ENCODE measurements at regions not wholly inside any gene's neighbourhood (a gene's known extent, or its start where the extent isn't known, plus 50 kb on each side); places are given as distances from the start of the nearest gene placed in this dataset.
A peak's percentile ranks its signal among the peaks of the same experiment; 100 is the strongest.
"Not testable (repeated sequence)": the region's sequence is repeated elsewhere in the genome, so short reads cannot be mapped to it uniquely, and the experiment has no call there.

DNA sequence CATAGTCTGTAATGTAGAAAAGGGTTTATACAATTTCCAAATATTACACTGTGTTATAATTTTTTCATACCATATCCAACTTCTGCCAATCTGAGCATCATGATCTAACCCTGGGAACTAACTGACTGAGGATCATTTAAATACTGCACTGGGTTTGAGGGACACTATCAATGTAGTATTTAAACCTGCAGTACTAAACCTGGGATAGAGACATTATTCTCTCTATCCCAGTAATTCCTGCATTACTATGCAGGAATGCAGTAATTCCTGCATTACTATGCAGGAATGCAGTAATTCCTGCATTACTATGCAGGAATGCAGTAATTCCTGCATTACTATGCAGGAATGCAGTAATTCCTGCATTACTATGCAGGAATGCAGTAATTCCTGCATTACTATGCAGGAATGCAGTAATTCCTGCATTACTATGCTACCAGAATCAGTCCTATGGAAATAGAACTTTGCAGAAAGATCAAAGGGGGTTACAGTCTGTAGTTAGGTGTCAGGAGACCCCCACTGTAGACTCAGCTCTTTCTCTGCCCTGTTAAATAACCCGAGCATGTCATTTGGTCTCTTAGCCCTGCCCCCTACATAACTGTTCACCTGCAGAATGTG is 295.2 kb downstream of the OSTF1 start:
- H3K4me3 ChIP-seq (ENCODE audit: low read depth, low read length); H3K14ac ChIP-seq (ENCODE audit: low read length); H2BK5ac ChIP-seq (ENCODE audit: low read depth, low read length, poor library complexity); H3K9ac ChIP-seq (ENCODE audit: low read length); H3K79me1 ChIP-seq (ENCODE audit: low read length); H2BK120ac ChIP-seq (ENCODE audit: insufficient read depth, low read length, poor library complexity); H4K12ac ChIP-seq (ENCODE audit: low read depth, low read length); H4K8ac ChIP-seq (ENCODE audit: low read depth, low read length); H3K36me3 ChIP-seq (ENCODE audit: control insufficient read depth in 1 of 2, insufficient read depth in 2 of 2, low read length in 2 of 2); H2AK5ac ChIP-seq (ENCODE audit: low read length); H3K9me3 ChIP-seq (ENCODE audit: insufficient read depth, low read depth, low read length); H3K27ac ChIP-seq (ENCODE audit: low read depth, low read length); H3K79me2 ChIP-seq (ENCODE audit: control insufficient read depth, insufficient read depth, low read length, poor library complexity); H4K91ac ChIP-seq (ENCODE audit: low read depth, low read length); H3K27me3 ChIP-seq (ENCODE audit: insufficient read depth, low read length); H3K4me1 ChIP-seq (ENCODE audit: control insufficient read depth in 1 of 2, insufficient read depth in 2 of 2, low read length in 2 of 2); H3K23ac ChIP-seq (ENCODE audit: low read length); H3K4ac ChIP-seq (ENCODE audit: low read depth, low read length); H2BK12ac ChIP-seq (ENCODE audit: low read length); H3K18ac ChIP-seq (ENCODE audit: low read length); H2AFZ ChIP-seq (ENCODE audit: insufficient read depth, low read length, poor library complexity): not testable (repeated sequence)
- peak overlapping the region; percentile 30 for H3K4me2 ChIP-seq (ENCODE audit: low read length)
- WGBS (ENCODE audit: extremely low coverage, insufficient coverage, insufficient read length), result no CpG with 5 or more reads among the region's 1 CpG
- peak in 1 of 2 donors; percentile 8 for DNase-seq

- no peaks in the 10 kb centered on the region for H3K79me1 ChIP-seq (ENCODE audit: low read length)
- no peak overlapping the region for H4K91ac ChIP-seq (ENCODE audit: low read depth, low read length)
- H2BK12ac ChIP-seq (ENCODE audit: low read length), result no peak overlapping the region
- H2AK5ac ChIP-seq (ENCODE audit: low read length), result no peak overlapping the region
- H2AFZ ChIP-seq (ENCODE audit: insufficient read depth, low read length, poor library complexity), result no peak overlapping the region
- H3K4me1 ChIP-seq (ENCODE audit: control insufficient read depth in 1 of 2, insufficient read depth in 2 of 2, low read length in 2 of 2), result no peaks in the 10 kb centered on the region
- no peaks in the 10 kb centered on the region for H3K27me3 ChIP-seq (ENCODE audit: insufficient read depth, low read length)
- no peak overlapping the region for H3K14ac ChIP-seq (ENCODE audit: low read length)
- H3K27ac ChIP-seq (ENCODE audit: low read depth, low read length), result no peak overlapping the region
- no peak overlapping the region for H2BK5ac ChIP-seq (ENCODE audit: low read depth, low read length, poor library complexity)
- H3K4ac ChIP-seq (ENCODE audit: low read depth, low read length), result no peak overlapping the region
- no peak overlapping the region for H4K8ac ChIP-seq (ENCODE audit: low read depth, low read length)
- H2BK120ac ChIP-seq (ENCODE audit: insufficient read depth, low read length, poor library complexity), result no peak overlapping the region
- no peak overlapping the region for H3K18ac ChIP-seq (ENCODE audit: low read length)
- H3K4me2 ChIP-seq (ENCODE audit: low read length), result no peak overlapping the region
- H3K79me2 ChIP-seq (ENCODE audit: control insufficient read depth, insufficient read depth, low read length, poor library complexity), result no peaks in the 10 kb centered on the region
- no peaks in the 10 kb centered on the region for H3K36me3 ChIP-seq (ENCODE audit: control insufficient read depth in 1 of 2, insufficient read depth in 2 of 2, low read length in 2 of 2)
- H3K9ac ChIP-seq (ENCODE audit: low read length), result no peak overlapping the region
- no peak overlapping the region for H3K4me3 ChIP-seq (ENCODE audit: low read depth, low read length)
- no peaks in the 10 kb centered on the region for H3K9me3 ChIP-seq (ENCODE audit: insufficient read depth, low read depth, low read length)
- H4K12ac ChIP-seq (ENCODE audit: low read depth, low read length), result no peak overlapping the region
- no peak overlapping the region for H3K23ac ChIP-seq (ENCODE audit: low read length)
- no peak for DNase-seq
These were observed 296.9 kb downstream of the OSTF1 start for GRCh38 chr9:75385236-75385635.

GRCh38 chr9:75389101-75389500 is 300.8 kb downstream of the OSTF1 start:
- Histone ChIP-seq H3K79me2 (ENCODE audit: control insufficient read depth, insufficient read depth, low read length, poor library complexity) (no peaks in the 10 kb centered on the region), H3K4ac (ENCODE audit: low read depth, low read length) (no peak overlapping the region), H2BK120ac (ENCODE audit: insufficient read depth, low read length, poor library complexity) (no peak overlapping the region), H3K4me3 (ENCODE audit: low read depth, low read length) (no peak overlapping the region), H3K27ac (ENCODE audit: low read depth, low read length) (no peak overlapping the region), H4K8ac (ENCODE audit: low read depth, low read length) (no peak overlapping the region), H3K18ac (ENCODE audit: low read length) (no peak overlapping the region), H2BK5ac (ENCODE audit: low read depth, low read length, poor library complexity) (no peak overlapping the region), H3K23ac (ENCODE audit: low read length) (no peak overlapping the region), H2AK5ac (ENCODE audit: low read length) (no peak overlapping the region), H3K14ac (ENCODE audit: low read length) (no peak overlapping the region), H3K36me3 (ENCODE audit: control insufficient read depth in 1 of 2, insufficient read depth in 2 of 2, low read length in 2 of 2) (no peaks in the 10 kb centered on the region), H2AFZ (ENCODE audit: insufficient read depth, low read length, poor library complexity) (no peak overlapping the region), H3K79me1 (ENCODE audit: low read length) (no peaks in the 10 kb centered on the region), H3K27me3 (ENCODE audit: insufficient read depth, low read length) (no peaks in the 10 kb centered on the region), H4K12ac (ENCODE audit: low read depth, low read length) (no peak overlapping the region), H3K9me3 (ENCODE audit: insufficient read depth, low read depth, low read length) (no peaks in the 10 kb centered on the region), H3K4me2 (ENCODE audit: low read length) (no peak overlapping the region), H3K9ac (ENCODE audit: low read length) (no peak overlapping the region), H4K91ac (ENCODE audit: low read depth, low read length) (no peak overlapping the region), H3K4me1 (ENCODE audit: control insufficient read depth in 1 of 2, insufficient read depth in 2 of 2, low read length in 2 of 2) (no peaks in the 10 kb centered on the region), H2BK12ac (ENCODE audit: low read length) (no peak overlapping the region)
- whole genome bisulfite sequencing (ENCODE audit: extremely low coverage, insufficient coverage, insufficient read length), result no CpG with 5 or more reads among the region's 2 CpGs
- no peak for DNase-seq

DNA sequence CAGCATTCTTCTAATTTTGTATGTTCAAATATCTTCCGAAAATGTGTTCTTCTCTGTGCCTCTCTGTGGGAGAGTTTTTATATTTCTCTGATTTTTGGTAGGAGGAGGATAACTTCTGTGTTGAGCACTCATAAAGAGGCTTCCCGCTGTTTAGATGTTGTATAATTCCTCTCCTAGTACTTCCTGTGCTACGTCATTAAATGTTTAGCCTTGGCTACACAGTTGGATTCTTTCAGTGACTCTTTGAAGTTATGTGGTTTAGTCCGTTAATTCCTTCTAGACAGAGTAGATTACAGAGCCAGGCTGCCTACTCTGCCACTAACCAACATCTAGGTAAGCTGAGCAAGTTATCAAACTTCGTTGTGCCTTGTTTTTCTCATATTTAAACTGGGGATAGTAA is 302.6 kb downstream of the OSTF1 start:
- Histone ChIP-seq H2BK12ac (ENCODE audit: low read length) (no peak overlapping the region), H3K9me3 (ENCODE audit: insufficient read depth, low read depth, low read length) (no peaks in the 10 kb centered on the region), H4K8ac (ENCODE audit: low read depth, low read length) (no peak overlapping the region), H3K79me2 (ENCODE audit: control insufficient read depth, insufficient read depth, low read length, poor library complexity) (no peaks in the 10 kb centered on the region), H3K4me2 (ENCODE audit: low read length) (no peak overlapping the region), H4K12ac (ENCODE audit: low read depth, low read length) (no peak overlapping the region), H4K91ac (ENCODE audit: low read depth, low read length) (no peak overlapping the region), H3K4ac (ENCODE audit: low read depth, low read length) (no peak overlapping the region), H2AK5ac (ENCODE audit: low read length) (no peak overlapping the region), H3K27ac (ENCODE audit: low read depth, low read length) (no peak overlapping the region), H3K23ac (ENCODE audit: low read length) (no peak overlapping the region), H3K4me1 (ENCODE audit: control insufficient read depth in 1 of 2, insufficient read depth in 2 of 2, low read length in 2 of 2) (no peaks in the 10 kb centered on the region), H3K79me1 (ENCODE audit: low read length) (no peaks in the 10 kb centered on the region), H3K9ac (ENCODE audit: low read length) (no peak overlapping the region), H2BK5ac (ENCODE audit: low read depth, low read length, poor library complexity) (no peak overlapping the region), H3K18ac (ENCODE audit: low read length) (no peak overlapping the region), H3K27me3 (ENCODE audit: insufficient read depth, low read length) (no peaks in the 10 kb centered on the region), H3K14ac (ENCODE audit: low read length) (no peak overlapping the region), H2AFZ (ENCODE audit: insufficient read depth, low read length, poor library complexity) (no peak overlapping the region), H3K4me3 (ENCODE audit: low read depth, low read length) (no peak overlapping the region), H2BK120ac (ENCODE audit: insufficient read depth, low read length, poor library complexity) (no peak overlapping the region), H3K36me3 (ENCODE audit: control insufficient read depth in 1 of 2, insufficient read depth in 2 of 2, low read length in 2 of 2) (no peaks in the 10 kb centered on the region)
- no CpG with 5 or more reads among the region's 5 CpGs for WGBS (ENCODE audit: extremely low coverage, insufficient coverage, insufficient read length)
- no peak for DNase-seq

All from trophoblast cell (in vitro differentiated cells and primary cell).